Activated naive CD4-positive, alpha-beta T cell (primary cell): ENCODE measurements at regions not wholly inside any gene's neighbourhood (a gene's known extent, or its start where the extent isn't known, plus 50 kb on each side); places are given as distances from the start of the nearest gene placed in this dataset.

Experiments used
- DNase-seq, 4 experiments: peaks; one replicate each; lab custom pipeline; 2025; lab: John Stamatoyannopoulos, UW

DNA sequence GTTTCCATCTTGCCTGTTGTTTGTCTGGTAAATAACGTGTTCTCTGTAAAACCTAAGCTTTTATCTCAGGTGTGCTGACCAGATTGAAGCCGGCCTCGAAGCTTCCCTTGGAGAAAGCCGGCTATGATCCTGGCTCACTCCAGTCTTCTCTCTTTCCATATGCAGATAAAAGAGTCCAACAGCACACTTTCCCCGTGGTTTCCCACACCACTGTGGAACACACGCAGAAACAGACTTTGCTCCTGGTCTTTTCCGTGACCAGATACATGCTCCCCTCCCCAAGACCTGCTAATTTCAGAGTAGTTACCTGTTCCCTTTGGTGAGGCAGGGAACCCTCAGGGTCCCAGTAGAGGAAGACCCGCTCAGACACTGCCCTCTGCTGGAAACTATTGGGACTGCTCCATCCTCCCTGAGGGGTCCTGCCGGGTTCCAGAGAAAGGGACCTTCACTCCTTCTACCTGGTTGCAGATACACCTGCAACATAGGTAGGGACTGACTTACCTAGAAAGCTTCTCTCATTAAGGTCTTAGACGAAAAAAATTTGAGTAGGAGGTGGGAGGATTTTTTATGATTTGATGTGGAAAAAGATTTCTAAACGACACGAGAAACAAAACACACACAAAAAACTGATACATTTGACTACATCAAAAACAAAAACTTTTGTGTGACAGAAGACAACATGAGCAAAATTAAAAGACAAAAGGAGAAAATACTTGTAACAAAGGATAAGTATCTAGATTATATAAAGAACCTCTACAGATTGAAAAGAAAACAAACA is 415.4 kb upstream of the CCDC196 start:
- DNase-seq, result peak; percentile 38 to 64 (median 58)

DNA sequence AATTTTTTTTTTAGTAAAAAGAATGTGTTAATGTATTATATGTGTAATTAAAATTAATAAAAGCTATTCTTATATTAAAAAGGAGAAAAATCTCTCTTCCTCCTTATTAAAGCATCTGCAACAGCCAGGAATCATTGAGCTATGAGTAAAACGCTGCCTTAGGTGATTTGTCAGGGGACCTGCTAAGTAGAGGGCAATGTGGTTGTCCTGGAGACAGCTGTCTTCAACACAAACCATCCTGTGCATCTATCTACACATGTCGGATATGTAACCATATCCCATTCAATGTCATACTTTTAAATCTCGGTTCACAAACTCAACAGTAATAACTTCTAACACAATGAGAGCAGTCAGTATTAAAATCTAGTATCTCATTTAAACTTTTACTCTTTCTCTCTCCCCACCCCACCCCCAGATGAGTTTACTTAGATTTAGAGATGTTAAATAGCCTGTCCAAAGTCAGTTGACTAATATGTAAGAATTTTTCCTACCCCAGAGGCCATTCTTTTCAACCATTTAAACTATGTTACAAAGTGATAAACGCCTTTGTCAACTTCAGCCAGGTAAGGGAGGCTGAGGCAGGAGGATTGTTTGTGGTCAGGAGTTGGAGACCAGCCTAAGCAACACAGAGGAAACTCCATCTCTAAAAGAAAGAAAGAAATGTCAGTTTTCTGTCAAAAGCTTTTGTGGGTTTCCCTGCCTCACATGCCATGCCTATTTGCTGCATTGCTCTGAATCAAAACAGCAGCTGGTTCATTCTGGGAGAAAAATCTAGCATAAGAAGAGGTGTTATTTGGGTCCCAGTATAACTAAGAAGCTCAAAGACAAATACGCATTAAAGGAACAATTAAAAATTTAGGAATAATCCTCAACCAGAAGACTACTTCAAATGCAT is 413.7 kb upstream of the CCDC196 start:
- no peak for DNase-seq

DNA sequence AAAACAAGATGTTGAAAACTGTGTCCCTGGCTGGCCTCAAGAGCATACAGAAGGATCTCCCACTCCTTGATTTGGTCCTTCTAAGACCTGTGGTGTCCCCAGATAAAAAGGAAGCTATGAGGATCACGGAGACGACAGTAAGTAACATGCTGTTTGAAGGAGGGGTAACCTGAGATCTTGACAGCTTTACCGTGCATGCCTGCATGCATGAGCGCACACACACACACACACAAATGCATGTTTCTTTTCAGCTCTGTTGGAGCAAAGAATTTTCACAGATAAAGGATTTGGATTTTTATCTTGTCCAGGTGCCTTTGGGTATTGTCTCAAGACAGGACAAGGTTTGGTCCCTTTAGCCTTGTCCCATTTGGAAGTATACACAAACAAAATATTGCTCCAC is 411.6 kb upstream of the CCDC196 start:
- DNase-seq, result no peak

DNA sequence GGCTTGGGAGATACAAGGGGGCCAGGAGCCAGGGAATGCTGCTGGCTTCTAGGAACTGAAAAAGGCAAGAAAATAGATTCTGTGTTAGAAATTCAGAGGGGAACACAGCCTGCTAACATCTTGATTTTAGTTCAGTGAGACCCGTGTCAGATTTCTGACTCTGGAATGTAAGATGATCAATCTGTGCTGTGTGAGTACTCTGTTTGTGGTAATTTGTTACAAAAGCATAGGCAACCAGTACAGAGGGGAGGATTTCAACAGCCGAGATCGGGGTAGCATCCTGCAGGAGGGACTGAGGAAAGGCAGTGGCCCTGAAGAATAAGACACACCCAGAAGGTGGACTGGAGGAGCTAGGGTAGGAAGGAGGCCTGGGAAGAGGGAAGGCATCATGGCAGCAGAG is 410.0 kb upstream of the CCDC196 start:
- DNase-seq, result no peak

DNA sequence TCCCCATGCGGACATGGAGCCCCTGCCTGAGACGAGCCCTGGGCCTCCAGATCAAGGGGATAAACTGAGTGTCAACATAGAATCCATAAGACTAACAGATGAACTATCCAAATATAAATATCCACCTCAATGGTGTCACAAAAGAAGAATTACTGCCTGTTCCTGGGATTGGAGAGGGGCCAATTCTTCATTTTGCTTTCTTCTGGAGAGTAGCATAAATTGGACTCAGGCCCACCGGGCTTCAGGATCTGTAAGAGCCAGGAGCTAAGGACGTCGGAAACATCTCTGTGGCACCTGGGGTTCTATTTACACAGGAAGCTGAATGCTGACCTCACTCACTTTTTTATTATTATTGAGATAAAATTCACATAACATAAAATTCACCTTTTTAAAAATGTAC is 408.2 kb upstream of the CCDC196 start:
- no peak for DNase-seq

DNA sequence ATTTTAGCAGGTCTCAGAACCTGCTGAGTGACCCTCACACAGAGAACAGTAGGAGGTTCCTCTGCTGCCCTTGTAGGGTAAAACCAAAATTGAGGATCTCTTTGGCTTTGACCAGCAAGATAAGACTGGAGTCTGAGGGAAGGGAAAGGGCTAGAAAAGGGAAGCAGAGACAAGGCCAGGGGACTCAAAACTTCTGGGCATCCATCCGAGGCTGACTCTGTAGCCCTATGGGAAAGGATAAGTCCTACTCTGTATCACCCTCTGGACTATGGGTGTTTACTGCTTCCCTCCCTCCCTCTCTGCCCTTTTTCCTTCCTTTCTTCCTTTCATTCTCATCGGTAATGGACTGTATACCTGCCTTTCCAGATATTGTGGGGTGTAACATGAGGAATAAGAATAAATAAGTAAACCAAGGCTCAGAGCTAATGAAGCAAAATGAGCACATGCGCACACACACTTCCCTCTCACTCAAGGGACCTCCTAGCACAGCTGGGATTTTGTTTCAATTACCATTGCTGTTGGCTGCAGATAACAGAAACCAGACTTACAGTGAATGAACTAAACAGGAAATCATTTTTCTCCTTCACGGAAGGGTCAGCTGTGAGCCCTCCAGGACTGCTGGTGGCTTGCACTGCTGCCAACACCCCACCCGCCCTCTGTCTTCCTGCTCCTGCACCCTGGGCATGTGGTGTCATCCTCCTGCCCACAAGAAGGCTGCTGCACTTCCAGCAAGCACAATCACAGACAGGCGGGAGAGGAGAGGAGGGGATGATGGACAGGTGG is 404.4 kb upstream of the CCDC196 start:
- DNase-seq, result no peak

DNA sequence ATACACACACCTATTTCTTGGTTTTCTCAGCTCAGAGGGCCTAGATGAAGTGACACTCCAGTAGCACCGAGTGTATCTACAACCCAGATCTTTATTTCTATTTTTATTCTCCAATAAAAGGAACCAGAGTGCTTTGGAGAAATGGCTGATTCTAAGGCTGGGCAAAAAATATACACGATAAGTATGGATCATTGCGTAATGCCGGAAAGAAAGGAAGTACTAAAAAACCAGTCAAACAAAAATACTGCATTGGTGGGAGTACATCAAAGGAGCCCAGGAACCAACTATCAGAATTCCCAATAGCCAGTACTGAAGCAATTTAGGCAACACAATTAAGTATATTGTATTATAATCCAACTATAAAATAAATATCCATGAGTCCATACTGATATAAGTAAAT is 400.9 kb upstream of the CCDC196 start:
- DNase-seq, result no peak

DNA sequence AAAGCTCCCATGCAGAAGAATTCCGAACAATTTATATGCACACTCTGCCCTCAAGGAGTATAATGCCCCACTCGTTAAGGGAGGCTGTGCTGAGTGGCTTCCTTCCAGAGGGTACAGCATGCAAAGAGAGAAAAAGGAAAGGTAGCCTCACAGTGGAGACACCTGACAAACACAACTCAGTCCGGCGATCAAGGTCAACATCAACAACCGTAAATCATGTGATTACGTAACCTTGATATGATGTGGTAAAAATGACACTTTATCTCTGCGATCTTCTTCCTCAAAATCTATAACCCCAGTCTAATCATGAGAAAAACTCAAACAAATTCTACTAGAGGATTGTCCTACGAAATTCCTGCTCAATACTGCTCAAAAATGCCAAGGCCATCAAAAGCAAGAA is 400.5 kb upstream of the CCDC196 start:
- DNase-seq, result no peak

DNA sequence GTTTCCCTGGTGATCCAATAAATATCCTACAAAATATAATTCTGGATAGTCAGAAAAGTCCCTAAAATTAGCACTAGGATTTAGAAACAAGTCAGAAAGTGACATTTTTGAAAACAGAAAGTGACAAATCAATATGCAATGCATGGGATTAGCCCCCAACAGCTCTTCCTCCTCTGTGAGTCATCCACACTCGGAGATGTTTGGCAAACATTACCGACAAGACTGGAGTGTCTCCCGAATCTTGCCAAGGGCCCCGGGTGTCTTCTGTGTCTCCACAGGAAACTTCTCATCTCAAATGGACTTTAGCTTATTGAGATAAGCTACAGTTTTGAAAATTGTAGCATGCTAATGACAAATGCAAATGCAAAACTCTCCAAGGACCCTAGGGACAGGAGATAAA is 398.9 kb upstream of the CCDC196 start:
- no peak for DNase-seq

DNA sequence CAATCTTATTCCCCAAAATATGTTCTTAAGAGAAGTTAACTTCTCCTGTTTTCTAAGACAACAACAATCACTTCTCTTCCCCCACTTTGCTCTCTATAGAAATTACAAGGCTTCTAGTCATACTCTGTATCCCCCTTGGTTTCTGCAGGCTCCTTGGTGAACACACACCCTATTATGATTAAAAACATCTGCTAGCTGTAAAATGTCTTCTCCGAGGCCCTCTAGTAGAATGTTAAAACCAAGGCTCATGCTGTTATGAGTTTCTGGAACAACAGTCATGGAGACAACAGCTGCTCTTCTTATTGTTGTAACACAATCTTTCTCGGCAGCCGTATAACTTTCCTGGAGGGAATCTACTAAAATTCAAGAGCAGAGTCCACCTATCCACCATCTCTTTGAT is 397.5 kb upstream of the CCDC196 start:
- DNase-seq, result no peak

DNA sequence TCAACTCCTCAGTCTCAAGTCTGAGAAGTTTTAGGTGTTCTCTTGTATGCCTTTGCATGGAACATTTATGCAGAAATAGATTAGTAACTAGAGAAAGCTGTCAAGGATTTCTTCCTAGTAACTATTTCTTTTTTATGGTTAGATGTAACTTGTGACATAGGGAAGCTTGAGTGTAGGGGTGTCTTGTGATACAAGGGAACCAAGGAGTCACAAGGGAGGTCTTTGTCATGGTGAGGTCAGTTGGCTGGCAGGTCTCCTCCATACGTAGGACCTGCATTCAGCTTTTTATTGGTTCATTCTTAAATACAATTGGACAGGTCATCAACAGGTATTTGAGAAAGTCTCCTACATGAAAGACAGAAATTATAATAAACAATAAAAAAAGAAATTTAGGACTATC is 394.0 kb upstream of the CCDC196 start:
- DNase-seq, result no peak

DNA sequence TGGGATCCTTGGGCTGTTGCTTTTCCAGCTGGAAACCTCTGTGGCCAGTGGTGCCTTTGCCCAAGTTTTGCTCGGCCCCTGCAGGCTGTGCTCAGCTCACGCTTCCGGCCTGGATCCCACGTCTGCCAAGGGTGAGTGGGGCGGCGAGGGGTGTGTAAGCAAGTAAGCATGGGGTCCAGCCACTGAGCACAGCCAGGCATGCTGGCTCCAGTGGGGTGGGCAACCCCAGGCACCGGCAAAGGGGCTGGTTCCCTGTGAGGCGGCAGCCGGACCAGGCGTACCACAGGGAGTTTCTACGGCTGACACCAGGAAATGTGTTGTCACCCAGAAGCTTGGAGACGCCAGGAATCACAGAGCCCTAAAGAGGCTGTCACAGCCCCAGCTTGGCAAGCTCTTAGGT is 393.4 kb upstream of the CCDC196 start:
- DNase-seq, result no peak

DNA sequence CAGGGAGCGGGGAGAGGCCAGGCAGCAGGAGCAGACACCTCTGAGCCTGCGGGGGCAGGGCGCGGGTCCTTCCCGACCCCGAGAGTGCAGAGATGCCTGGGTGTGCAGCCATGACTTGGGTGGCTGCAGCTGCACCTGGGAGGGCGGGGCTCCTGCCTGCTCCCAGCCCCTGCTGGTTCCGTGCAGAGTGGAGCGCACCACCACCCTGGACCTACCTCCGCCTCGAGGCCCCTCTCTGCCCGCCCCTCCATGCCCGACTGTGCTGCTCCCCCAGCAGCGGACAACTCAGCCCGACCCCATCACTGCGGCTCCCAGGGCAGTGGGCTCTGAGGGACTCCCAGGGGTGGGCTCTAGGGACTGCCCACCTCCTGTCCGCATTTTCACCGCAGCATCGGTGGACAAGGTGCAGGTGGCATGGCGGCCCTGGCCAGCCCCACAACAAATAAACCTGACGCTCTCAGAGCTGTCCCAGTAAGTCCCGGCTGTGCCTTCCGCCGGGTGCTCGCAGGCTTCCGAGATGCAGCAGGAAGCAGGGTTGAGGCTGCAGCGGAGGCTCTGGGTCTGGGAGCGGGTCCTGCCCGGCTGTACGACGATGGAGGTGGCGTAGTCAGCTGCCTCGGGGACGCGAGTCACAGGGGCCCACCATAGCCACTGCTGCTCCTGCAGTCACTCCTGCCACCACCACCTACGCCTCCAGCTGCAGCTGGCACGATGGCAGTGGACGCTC is 392.0 kb upstream of the CCDC196 start:
- DNase-seq, result no peak

DNA sequence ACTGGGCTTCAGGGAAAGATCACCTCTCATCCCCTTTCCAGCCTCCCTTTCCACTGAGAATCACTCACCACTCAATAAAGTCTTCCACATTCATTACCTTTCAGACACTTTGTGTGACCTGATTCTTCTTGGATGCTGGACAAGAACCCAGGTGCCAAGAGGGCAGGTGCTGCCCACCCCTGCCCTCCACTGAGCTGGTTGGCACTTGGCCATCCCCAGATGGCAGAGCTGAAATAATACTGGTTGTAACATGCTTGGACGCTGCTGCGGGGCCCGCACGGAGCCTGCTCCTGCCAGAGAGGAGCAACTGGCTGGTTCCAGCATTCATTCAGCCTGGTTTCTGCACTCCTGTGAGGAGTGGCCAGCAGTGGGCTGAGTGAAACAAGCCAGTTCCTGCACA is 386.7 kb upstream of the CCDC196 start:
- no peak for DNase-seq

DNA sequence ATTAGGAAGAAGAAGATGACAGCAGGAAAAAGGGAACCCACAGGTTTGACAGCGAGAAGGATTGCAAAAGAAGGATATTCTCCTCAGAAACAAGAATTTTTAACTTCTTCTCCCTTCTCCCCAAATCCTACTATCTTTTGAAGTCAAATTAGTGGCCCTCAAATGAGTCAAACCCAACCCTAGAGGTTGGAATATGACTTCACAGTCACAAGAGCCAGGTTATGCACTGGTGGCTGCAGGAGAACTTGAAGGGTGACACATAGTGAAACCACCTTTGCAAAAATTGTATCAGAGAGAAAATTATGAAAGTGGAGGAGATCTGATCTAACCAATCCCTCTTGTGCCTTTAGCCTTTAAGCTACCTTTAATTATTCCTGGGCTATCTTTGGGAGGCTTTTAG is 386.2 kb upstream of the CCDC196 start:
- DNase-seq, result no peak

DNA sequence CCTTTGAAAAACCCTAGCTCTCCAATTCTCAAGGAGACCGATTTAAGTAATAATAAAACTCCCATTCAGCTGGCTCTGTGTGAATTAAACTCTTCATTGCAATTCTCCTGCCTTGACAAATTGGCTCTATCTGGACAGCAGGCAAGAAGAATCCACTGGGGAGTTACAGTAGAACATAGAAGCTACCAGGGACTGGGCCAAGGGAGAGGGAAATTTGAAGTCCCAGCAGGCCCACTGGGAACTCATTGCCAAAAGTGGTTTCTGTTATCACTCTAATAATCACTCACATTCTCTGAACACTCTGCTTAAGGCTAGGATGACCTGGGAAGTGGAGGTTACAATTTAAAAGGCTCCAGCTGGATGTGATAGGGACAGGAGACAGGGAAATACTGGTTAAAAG is 384.5 kb upstream of the CCDC196 start:
- DNase-seq, result no peak

DNA sequence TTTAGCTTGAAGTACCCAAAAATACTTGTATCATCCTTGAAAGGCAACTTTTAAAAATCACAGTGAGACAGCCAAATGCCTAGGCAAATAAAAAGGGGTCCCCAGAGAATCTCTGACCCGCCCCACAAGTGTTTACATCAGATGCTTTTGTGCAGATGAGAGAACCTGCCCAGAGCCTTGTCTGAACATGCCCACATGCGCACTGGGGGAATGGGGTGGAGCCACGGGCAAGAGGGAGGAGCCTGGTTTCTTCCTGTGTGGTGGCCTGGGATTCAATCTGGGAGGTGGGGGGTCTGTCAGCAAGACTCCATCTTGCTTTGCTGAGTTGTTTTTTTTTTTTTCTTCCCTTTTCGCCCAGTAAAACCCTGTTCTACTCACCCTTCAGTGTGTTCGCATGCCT is 381.7 kb upstream of the CCDC196 start:
- no peak for DNase-seq

DNA sequence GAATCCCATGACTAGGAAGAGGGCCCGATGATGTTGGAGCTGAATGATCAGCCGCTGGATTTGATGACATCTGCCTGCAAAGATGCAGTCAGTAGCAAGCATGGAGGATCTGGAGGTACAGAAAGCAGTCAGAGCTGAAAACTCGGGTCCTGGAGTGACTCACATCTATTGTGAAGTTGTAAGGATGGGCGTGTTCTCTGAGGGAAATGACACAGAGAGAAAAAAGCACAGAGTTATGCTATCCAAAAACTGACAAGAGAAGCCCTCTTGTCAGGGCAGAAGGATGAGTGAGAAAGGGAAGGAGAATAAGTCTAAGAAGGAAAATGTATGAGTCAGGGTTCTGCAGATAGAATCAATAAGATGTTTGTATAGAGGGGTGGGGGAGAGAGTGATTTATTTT is 380.4 kb upstream of the CCDC196 start:
- DNase-seq, result no peak

DNA sequence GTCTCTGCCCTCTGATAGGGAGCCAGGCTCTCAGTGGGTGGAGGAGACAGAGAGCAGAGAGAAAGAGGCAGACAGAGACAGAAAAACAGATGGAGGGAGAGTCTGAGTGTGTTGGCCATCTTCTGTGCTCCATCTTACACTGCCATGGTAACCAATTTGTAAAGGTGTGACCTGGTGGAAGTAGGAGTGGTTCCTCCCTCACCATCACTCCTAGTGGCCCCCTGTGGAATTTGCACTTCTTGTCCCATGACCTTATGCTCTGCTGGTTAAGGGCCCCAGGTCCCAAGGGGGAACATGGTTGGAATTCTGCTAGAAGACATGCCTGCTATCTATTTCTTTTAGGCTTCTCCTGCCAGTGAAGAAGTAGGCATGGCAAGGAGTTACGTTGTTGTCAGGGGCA is 376.7 kb upstream of the CCDC196 start:
- no peak for DNase-seq

DNA sequence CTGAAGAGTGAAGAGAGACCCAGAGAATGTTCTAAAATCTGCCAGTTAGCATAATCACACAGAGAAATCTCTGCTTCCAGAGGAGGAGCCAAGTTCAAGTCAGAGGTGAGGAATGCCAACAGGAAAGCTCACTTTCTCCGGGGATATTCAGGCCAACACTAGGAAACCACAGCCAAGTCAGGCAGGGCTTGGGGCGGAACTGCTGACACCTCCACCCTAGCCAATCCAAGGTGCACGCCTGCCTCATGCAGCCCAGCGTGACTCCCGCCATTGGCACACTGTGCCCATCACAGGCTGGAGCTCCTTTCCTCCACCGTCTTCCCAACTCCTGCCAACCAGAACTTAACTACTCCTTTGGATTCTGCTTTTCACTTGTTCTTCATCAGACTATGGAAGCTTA is 374.3 kb upstream of the CCDC196 start:
- no peak for DNase-seq

DNA sequence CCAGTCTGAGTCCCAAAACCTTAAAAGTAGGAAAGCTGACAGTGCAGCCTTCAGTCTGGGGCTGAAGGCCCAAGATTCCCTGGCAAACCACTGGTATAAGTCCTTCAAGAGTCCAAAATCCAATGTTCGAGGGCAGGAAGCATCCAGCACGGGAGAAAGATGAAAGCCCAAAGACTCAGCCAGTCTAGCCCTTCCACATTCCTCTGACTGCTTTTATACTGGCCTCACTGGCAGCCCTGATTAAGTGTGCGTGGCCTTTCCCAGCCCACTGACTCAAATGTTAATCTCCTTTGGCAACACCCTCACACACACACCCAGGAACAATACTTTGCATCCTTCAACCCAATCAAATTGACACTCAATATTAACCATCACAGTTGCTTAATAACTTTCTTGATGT is 372.1 kb upstream of the CCDC196 start:
- DNase-seq, result no peak
